H1 (cell line): ENCODE measurements at regions not wholly inside any gene's neighbourhood (a gene's known extent, or its start where the extent isn't known, plus 50 kb on each side); places are given as distances from the start of the nearest gene placed in this dataset.

Source experiments
- EZH2 ChIP-seq: fragments of 200-600 bp; sonication (generic); IDR thresholded peaks from 2 replicates; pipeline ENCODE4 v1.7.1; 2012; ENCODE audit warnings: low read depth, mild to moderate bottlenecking, moderate library complexity, low read length, inconsistent platforms; ENCODE audit not compliant: severe bottlenecking
- FOSL1 ChIP-seq: IDR thresholded peaks from 2 replicates; pipeline ENCODE4 v1.6.1; 2011; ENCODE audit warnings: mild to moderate bottlenecking, low read depth, low read length, moderate library complexity; ENCODE audit not compliant: insufficient read depth
- HDAC2 ChIP-seq, 2 experiments: fragments of 300-600 bp in 1 of 2; sonication (generic) in 1 of 2; IDR thresholded peaks; 2 replicates each; pipeline ENCODE4 v1.6.1; 2011 to 2012; ENCODE audit warnings: low read depth in 2 of 2, low read length in 2 of 2, mild to moderate bottlenecking in 2 of 2, moderate library complexity in 2 of 2, borderline replicate concordance in 1 of 2, inconsistent platforms in 1 of 2
- JUN ChIP-seq: IDR thresholded peaks from 2 replicates; pipeline ENCODE4 v1.6.1; 2011; ENCODE audit warnings: low read depth, mild to moderate bottlenecking, improper control_type of control experiment, low read length
- KDM4A ChIP-seq: IDR thresholded peaks from one replicate; pipeline ENCODE4 v1.7.1; 2012; ENCODE audit warnings: low read depth, mild to moderate bottlenecking, moderate library complexity, low read length, inconsistent platforms; ENCODE audit not compliant: severe bottlenecking
- POLR2A ChIP-seq, 2 experiments: IDR thresholded peaks; 1 replicate in 1 of 2; 2 replicates in 1 of 2; pipeline ENCODE4 v1.6.1; 2011; ENCODE audit warnings: low read depth in 2 of 2, low read length in 2 of 2, mild to moderate bottlenecking in 2 of 2; ENCODE audit errors: control extremely low read depth in 1 of 2
- POLR2AphosphoS5 ChIP-seq: IDR thresholded peaks from 2 replicates; pipeline ENCODE4 v1.6.1; 2011; ENCODE audit warnings: low read depth, low read length
- RAD21 ChIP-seq, 2 experiments: IDR thresholded peaks in 1 of 2; conservative IDR thresholded peaks in 1 of 2; 2 replicates each; pipeline ENCODE4 v1.6.1; 2011; ENCODE audit warnings: low read depth in 2 of 2, low read length in 2 of 2, improper control_type of control experiment in 1 of 2, inconsistent platforms in 1 of 2, mild to moderate bottlenecking in 1 of 2, moderate library complexity in 1 of 2
- RFX5 ChIP-seq: IDR thresholded peaks from 2 replicates; pipeline ENCODE4 v1.6.1; 2011; ENCODE audit warnings: low read depth, low read length, improper control_type of control experiment, borderline replicate concordance
- SRF ChIP-seq: IDR thresholded peaks from 2 replicates; pipeline ENCODE4 v1.6.1; 2011; ENCODE audit warnings: mild to moderate bottlenecking, low read depth, low read length, moderate library complexity
- SUZ12 ChIP-seq: fragments of 200-600 bp; sonication (generic); IDR thresholded peaks from 2 replicates; pipeline ENCODE4 v1.6.1; 2012; ENCODE audit warnings: mild to moderate bottlenecking, inconsistent platforms, low read length, moderate library complexity, mixed read lengths
- ZNF274 ChIP-seq: IDR thresholded peaks from 2 replicates; pipeline ENCODE4 v1.7.0; 2012; ENCODE audit warnings: low read length, borderline replicate concordance; ENCODE audit errors: extremely low read depth
- TF ChIP-seq, protein P1 (sequence below), 3 experiments: IDR thresholded peaks; 1 replicate in 2 of 3; 2 replicates in 1 of 3; pipeline versions ENCODE4 v1.5.1 to v1.6.1; 2011; ENCODE audit warnings: low read length in 3 of 3, mild to moderate bottlenecking in 3 of 3, inconsistent platforms in 2 of 3, low read depth in 1 of 3, moderate library complexity in 1 of 3; ENCODE audit not compliant: insufficient read depth in 1 of 3; ENCODE audit errors: control extremely low read depth in 1 of 3

DNA sequence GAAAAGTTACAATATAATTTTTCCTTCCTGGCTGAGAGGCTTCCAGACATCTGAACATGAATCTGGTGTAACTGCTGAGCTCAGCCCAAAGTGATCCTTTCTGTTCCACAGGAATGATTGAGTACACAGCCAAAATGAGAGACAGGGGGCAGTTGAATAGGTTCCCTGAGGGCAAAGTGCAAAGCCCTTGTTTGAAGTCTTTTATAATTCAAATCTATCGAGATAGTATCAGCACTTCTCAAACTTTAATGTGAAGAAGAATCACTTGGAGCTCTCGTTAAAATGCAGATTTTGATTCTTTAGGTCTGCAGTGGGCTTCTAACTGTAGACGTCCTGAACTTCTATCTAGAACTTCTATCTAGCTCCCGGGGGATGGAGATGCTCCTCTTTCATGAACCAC, 54.4 kb upstream of the BMP2K start:
- TF ChIP-seq POLR2AphosphoS5, result no peak
- TF ChIP-seq SUZ12, result no peak
- no peak for TF ChIP-seq JUN
- no peak for TF ChIP-seq SRF
- TF ChIP-seq, protein P1, sequence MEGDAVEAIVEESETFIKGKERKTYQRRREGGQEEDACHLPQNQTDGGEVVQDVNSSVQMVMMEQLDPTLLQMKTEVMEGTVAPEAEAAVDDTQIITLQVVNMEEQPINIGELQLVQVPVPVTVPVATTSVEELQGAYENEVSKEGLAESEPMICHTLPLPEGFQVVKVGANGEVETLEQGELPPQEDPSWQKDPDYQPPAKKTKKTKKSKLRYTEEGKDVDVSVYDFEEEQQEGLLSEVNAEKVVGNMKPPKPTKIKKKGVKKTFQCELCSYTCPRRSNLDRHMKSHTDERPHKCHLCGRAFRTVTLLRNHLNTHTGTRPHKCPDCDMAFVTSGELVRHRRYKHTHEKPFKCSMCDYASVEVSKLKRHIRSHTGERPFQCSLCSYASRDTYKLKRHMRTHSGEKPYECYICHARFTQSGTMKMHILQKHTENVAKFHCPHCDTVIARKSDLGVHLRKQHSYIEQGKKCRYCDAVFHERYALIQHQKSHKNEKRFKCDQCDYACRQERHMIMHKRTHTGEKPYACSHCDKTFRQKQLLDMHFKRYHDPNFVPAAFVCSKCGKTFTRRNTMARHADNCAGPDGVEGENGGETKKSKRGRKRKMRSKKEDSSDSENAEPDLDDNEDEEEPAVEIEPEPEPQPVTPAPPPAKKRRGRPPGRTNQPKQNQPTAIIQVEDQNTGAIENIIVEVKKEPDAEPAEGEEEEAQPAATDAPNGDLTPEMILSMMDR (IDR thresholded peaks at IDR 0.05; ENCODE audit: control extremely low read depth in 1 of 3, insufficient read depth in 1 of 3, low read depth in 1 of 3, low read length in 3 of 3), result no peak
- TF ChIP-seq ZNF274, result no peak
- TF ChIP-seq KDM4A, result no peak
- TF ChIP-seq POLR2A (IDR thresholded peaks at IDR 0.05; ENCODE audit: control extremely low read depth in 1 of 2, low read depth in 2 of 2, low read length in 2 of 2), result no peak
- no peak for TF ChIP-seq RAD21 (IDR thresholded peaks at IDR 0.05 in 1 of 2, conservative IDR thresholded peaks at IDR 0.05 in 1 of 2; ENCODE audit: low read depth in 2 of 2, low read length in 2 of 2)
- no peak for TF ChIP-seq RFX5
- TF ChIP-seq HDAC2 (IDR thresholded peaks at IDR 0.05; ENCODE audit: borderline replicate concordance in 1 of 2, low read depth in 2 of 2, low read length in 2 of 2), result no peak
- no peak for TF ChIP-seq FOSL1
- TF ChIP-seq EZH2, result no peak
